ENCODE measurements at regions not wholly inside any gene's neighbourhood (a gene's known extent, or its start where the extent isn't known, plus 50 kb on each side); places are given as distances from the start of the nearest gene placed in this dataset.

- Histone ChIP-seq H3K4me1 (peaks cover 0 to 29% (median 24%) of the 10 kb centered on the region in 9 donors), H3K27ac (peak overlapping the region in 6 of 10 donors; percentile 3 to 77 (median 41)), H3K36me3 (no peaks in the 10 kb centered on the region), H3K4me3 (no peak overlapping the region), H3K9me3 (no peaks in the 10 kb centered on the region), H3K27me3 (no peaks in the 10 kb centered on the region)
- peak in 2 of 8 donors; percentile 36 to 68 for ATAC-seq
- intact Hi-C loops (cut with DNase I), result loop anchor here in 1 of 10 donors (10.0 kb wide), 1 partner anchor 428 kb away; the partner anchor contains the start of gene SPRY1
- 81 to 86% methylated on average over 4 of the region's 4 CpGs for WGBS, 2 donors
- no peak for TF ChIP-seq CTCF (IDR thresholded peaks at IDR 0.05)
- no peak for DNase-seq
These were observed 426.6 kb downstream of the SPRY1 start for GRCh38 chr4:123823244-123823643.

GRCh38 chr4:123824524-123824923, 427.9 kb downstream of the SPRY1 start:
- no peak overlapping the region for H3K4me3 ChIP-seq
- H3K27ac ChIP-seq, result peak overlapping the region in 7 of 10 donors; percentile 7 to 77 (median 59)
- no peak for DNase-seq
- H3K4me1 ChIP-seq, result peaks cover 0 to 29% (median 24%) of the 10 kb centered on the region in 9 donors
- intact Hi-C loops (cut with DNase I), result loop anchor here in 1 of 10 donors (10.0 kb wide), 1 partner anchor 430 kb away; the partner anchor contains the start of gene SPRY1
- H3K27me3 ChIP-seq, result no peaks in the 10 kb centered on the region
- WGBS, 2 donors, result 85 to 88% methylated on average over 1 of the region's 1 CpG
- H3K9me3 ChIP-seq, result no peaks in the 10 kb centered on the region
- H3K36me3 ChIP-seq, result no peaks in the 10 kb centered on the region
- no peak for ATAC-seq
- TF ChIP-seq CTCF (IDR thresholded peaks at IDR 0.05), result no peak

- Histone ChIP-seq H3K27ac (peak overlapping the region in 6 of 10 donors; percentile 16 to 77 (median 62)), H3K9me3 (no peaks in the 10 kb centered on the region), H3K4me1 (peaks cover 0 to 30% (median 25%) of the 10 kb centered on the region in 9 donors), H3K4me3 (no peak overlapping the region), H3K36me3 (no peaks in the 10 kb centered on the region), H3K27me3 (no peaks in the 10 kb centered on the region)
- intact Hi-C loops (cut with DNase I), result loop anchor here in 2 of 10 donors (5.0 to 10.0 kb wide), 3 partner anchors 38 to 431 kb away; partner anchors contain the start of gene SPRY1 (in 1 of the 2)
- 84 to 96% methylated on average over 1 of the region's 1 CpG for WGBS, 2 donors
- no peak for DNase-seq
- peak in 1 of 8 donors; percentile 15 for ATAC-seq
- no peak for TF ChIP-seq CTCF (IDR thresholded peaks at IDR 0.05)
These were observed 429.1 kb downstream of the SPRY1 start for GRCh38 chr4:123825596-123826291.

GRCh38 chr4:123826896-123827295, 430.3 kb downstream of the SPRY1 start:
- Histone ChIP-seq H3K4me1 (peaks cover 5 to 42% (median 36%) of the 10 kb centered on the region in 9 donors), H3K27ac (peak overlapping the region in 7 of 10 donors; percentile 4 to 77 (median 65)), H3K9me3 (no peaks in the 10 kb centered on the region), H3K4me3 (no peak overlapping the region), H3K36me3 (no peaks in the 10 kb centered on the region), H3K27me3 (no peaks in the 10 kb centered on the region)
- ATAC-seq (peak in 7 of 8 donors; percentile 46 to 84 (median 66)), DNase-seq (peak in 1 of 2 donors; percentile 72)
- no peak for TF ChIP-seq CTCF (IDR thresholded peaks at IDR 0.05)
- intact Hi-C loops (cut with DNase I), result loop anchor here in 2 of 10 donors (5.0 to 10.0 kb wide), 3 partner anchors 40 to 432 kb away; partner anchors contain the start of gene SPRY1 (in 1 of the 2)
- WGBS, 2 donors, result 52 to 66% methylated on average over 2 of the region's 2 CpGs
